ENCODE measurements at regions not wholly inside any gene's neighbourhood (a gene's known extent, or its start where the extent isn't known, plus 50 kb on each side); places are given as distances from the start of the nearest gene placed in this dataset.

- intact Hi-C loops (cut with DNase I; ENCODE audit: low total_unique reads), result no loop called here
- H3K4me3 ChIP-seq (ENCODE audit: low read depth, poor library complexity, severe bottlenecking), result no peak overlapping the region
- TF ChIP-seq POLR2A (IDR thresholded peaks at IDR 0.05) (no peak), CTCF (IDR thresholded peaks at IDR 0.05) (no peak)
- DNase-seq (ENCODE audit: low spot score in 2 of 2), result no peak
- 94 to 95% methylated on average over 3 of the region's 3 CpGs for WGBS, 2 donors
Observed at GRCh38 chr3:29088579-29088978, 192.3 kb upstream of the RBMS3 start.

- TF ChIP-seq CTCF (IDR thresholded peaks at IDR 0.05), result no peak
- TF ChIP-seq POLR2A (IDR thresholded peaks at IDR 0.05), result no peak
- no peak for DNase-seq (ENCODE audit: low spot score in 2 of 2)
- intact Hi-C loops (cut with DNase I; ENCODE audit: low total_unique reads), result no loop called here
- WGBS, 2 donors, result 90% methylated on average over 4 of the region's 4 CpGs
- no peak overlapping the region for H3K4me3 ChIP-seq (ENCODE audit: low read depth, poor library complexity, severe bottlenecking)
Observed at GRCh38 chr3:29090912-29091597, 189.8 kb upstream of the RBMS3 start.

GRCh38 chr3:29091599-29092189 lies 189.2 kb upstream of the RBMS3 start:
- H3K4me3 ChIP-seq (ENCODE audit: low read depth, poor library complexity, severe bottlenecking), result no peak overlapping the region
- TF ChIP-seq POLR2A (IDR thresholded peaks at IDR 0.05) (no peak), CTCF (IDR thresholded peaks at IDR 0.05) (no peak)
- WGBS, 2 donors, result 80 to 84% methylated on average over 2 of the region's 2 CpGs
- intact Hi-C loops (cut with DNase I; ENCODE audit: low total_unique reads), result no loop called here
- no peak for DNase-seq (ENCODE audit: low spot score in 2 of 2)

GRCh38 chr3:29092348-29092747 lies 188.5 kb upstream of the RBMS3 start:
- intact Hi-C loops (cut with DNase I; ENCODE audit: low total_unique reads), result no loop called here
- TF ChIP-seq CTCF (IDR thresholded peaks at IDR 0.05), result no peak
- no peak for TF ChIP-seq POLR2A (IDR thresholded peaks at IDR 0.05)
- no peak for DNase-seq (ENCODE audit: low spot score in 2 of 2)
- H3K4me3 ChIP-seq (ENCODE audit: low read depth, poor library complexity, severe bottlenecking), result no peak overlapping the region
- 52 to 76% methylated on average over 3 of the region's 3 CpGs for WGBS, 2 donors

GRCh38 chr3:29099296-29099695 lies 181.6 kb upstream of the RBMS3 start:
- H3K4me3 ChIP-seq (ENCODE audit: low read depth, poor library complexity, severe bottlenecking), result no peak overlapping the region
- intact Hi-C loops (cut with DNase I; ENCODE audit: low total_unique reads), result no loop called here
- 84 to 87% methylated on average over 3 of the region's 3 CpGs for WGBS, 2 donors
- TF ChIP-seq POLR2A (IDR thresholded peaks at IDR 0.05) (no peak), CTCF (IDR thresholded peaks at IDR 0.05) (no peak)
- DNase-seq (ENCODE audit: low spot score in 2 of 2), result no peak

- 91 to 100% methylated on average over 1 of the region's 1 CpG for WGBS, 2 donors
- intact Hi-C loops (cut with DNase I; ENCODE audit: low total_unique reads), result no loop called here
- TF ChIP-seq POLR2A (IDR thresholded peaks at IDR 0.05) (no peak), CTCF (IDR thresholded peaks at IDR 0.05) (no peak)
- H3K4me3 ChIP-seq (ENCODE audit: low read depth, poor library complexity, severe bottlenecking), result no peak overlapping the region
- no peak for DNase-seq (ENCODE audit: low spot score in 2 of 2)
Observed at GRCh38 chr3:29099775-29100174, 181.1 kb upstream of the RBMS3 start.

Measured in lower leg skin (tissue), 4 donors.